GM11168 (cell line): ENCODE measurements at regions not wholly inside any gene's neighbourhood (a gene's known extent, or its start where the extent isn't known, plus 50 kb on each side); places are given as distances from the start of the nearest gene placed in this dataset.
"Not testable (repeated sequence)": the region's sequence is repeated elsewhere in the genome, so short reads cannot be mapped to it uniquely, and the experiment has no call there.

Experiments used
- in situ Hi-C: fragments of 300-500 bp; cut with MboI; formaldehyde crosslinking; loops from one replicate; pipeline ENCODE4 v1.12.0; 2022; ENCODE audit warnings: low sequenced_read_pairs; ENCODE audit not compliant: unreplicated experiment

- in situ Hi-C loops: no loop called here
Measured at GRCh38 chr2:56918790-56919189, 735.0 kb downstream of the CCDC85A start.

- in situ Hi-C loops: no loop called here
Measured at GRCh38 chr2:56933976-56934375, 750.2 kb downstream of the CCDC85A start.

GRCh38 chr2:56934866-56935265 is 751.1 kb downstream of the CCDC85A start:
- in situ Hi-C loops: no loop called here

- in situ Hi-C loops: no loop called here
Measured at GRCh38 chr2:56940054-56940453, 756.3 kb downstream of the CCDC85A start.

- in situ Hi-C loops: no loop called here
Measured at GRCh38 chr2:56952871-56953270, 769.1 kb downstream of the CCDC85A start.

GRCh38 chr2:56960581-56960980 is 776.8 kb downstream of the CCDC85A start:
- in situ Hi-C loops: no loop called here

- in situ Hi-C loops: no loop called here
Measured at GRCh38 chr2:56962673-56963072, 778.9 kb downstream of the CCDC85A start.

GRCh38 chr2:56969513-56969912 is 785.7 kb downstream of the CCDC85A start:
- in situ Hi-C loops: no loop called here

- in situ Hi-C loops: no loop called here
Measured at GRCh38 chr2:56971383-56971974, 787.7 kb downstream of the CCDC85A start.

GRCh38 chr2:56981554-56981953 is 797.8 kb downstream of the CCDC85A start:
- in situ Hi-C loops: no loop called here

- in situ Hi-C loops: no loop called here
Measured at GRCh38 chr2:56985609-56986008, 801.8 kb downstream of the CCDC85A start.

- in situ Hi-C loops: no loop called here
Measured at GRCh38 chr2:57022496-57022895, 838.7 kb downstream of the CCDC85A start.

- in situ Hi-C loops: no loop called here
Measured at GRCh38 chr2:57044931-57045635, 861.3 kb downstream of the CCDC85A start.

GRCh38 chr2:57049273-57049672 is 865.5 kb downstream of the CCDC85A start:
- in situ Hi-C loops: no loop called here

- in situ Hi-C loops: no loop called here
Measured at GRCh38 chr2:57050007-57050406, 866.2 kb downstream of the CCDC85A start.

- in situ Hi-C loops: not testable (repeated sequence)
Measured at GRCh38 chr2:57066301-57066700, 882.5 kb downstream of the CCDC85A start.

- in situ Hi-C loops: no loop called here
Measured at GRCh38 chr2:57075226-57075625, 891.4 kb downstream of the CCDC85A start.

GRCh38 chr2:57080035-57080434 is 896.2 kb downstream of the CCDC85A start:
- in situ Hi-C loops: no loop called here

- in situ Hi-C loops: no loop called here
Measured at GRCh38 chr2:57084697-57085281, 901.0 kb downstream of the CCDC85A start.

- in situ Hi-C loops: no loop called here
Measured at GRCh38 chr2:57093020-57093419, 909.2 kb downstream of the CCDC85A start.

- in situ Hi-C loops: no loop called here
Measured at GRCh38 chr2:57097855-57098254, 914.1 kb downstream of the CCDC85A start.

GRCh38 chr2:57100436-57100835 is 916.6 kb downstream of the CCDC85A start:
- in situ Hi-C loops: no loop called here
